ENCODE measurements at regions not wholly inside any gene's neighbourhood (a gene's known extent, or its start where the extent isn't known, plus 50 kb on each side); places are given as distances from the start of the nearest gene placed in this dataset.

DNA sequence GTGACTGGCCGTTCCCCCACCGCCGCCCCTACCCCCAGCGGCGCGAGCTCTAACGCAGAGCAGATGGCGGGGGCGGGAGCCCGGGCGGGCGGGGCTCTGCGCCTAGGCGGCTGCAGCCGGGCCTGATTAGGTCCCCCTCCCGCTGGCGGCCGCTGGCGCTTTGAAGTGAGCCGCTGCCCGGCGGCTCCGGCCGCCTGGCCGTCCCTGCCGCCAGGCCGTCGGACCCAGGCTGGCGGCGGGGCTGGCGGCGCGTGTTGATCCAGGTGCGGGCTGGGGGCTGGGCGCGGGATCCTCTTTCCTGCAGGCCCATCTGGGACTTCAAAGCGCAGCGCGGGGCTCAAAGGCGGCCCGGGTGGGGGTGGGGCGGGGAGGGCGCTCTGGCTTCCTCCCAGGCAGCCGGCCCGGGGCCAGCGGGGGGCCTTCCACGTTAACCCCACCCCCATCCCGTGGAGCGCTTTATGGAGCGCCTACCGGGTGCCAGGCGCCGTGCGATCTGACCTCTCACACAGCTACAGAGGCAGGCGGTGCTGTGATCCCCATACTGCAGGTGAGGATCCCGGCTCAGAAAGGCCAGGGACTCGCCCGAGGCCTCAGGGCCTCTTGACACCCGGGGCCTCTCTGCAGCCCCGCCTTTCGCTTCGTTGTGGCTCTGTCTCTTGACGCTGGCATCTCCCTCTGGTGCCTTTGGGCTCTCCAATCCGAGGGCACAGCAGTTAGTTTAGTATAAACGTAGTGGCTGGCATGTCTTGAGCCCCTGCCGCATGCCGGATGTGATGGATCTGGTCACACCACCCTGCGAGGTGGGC is 80.0 kb upstream of the NKD1 start:
- peak; percentile 55 to 66 for ATAC-seq
- Mint-ChIP-seq H3K27ac (peak overlapping the region in 1 of 10 donors; percentile 47), H3K4me3 (peak overlapping the region; percentile 28 to 84 (median 71)), H3K4me1 (peaks cover 5 to 12% (median 11%) of the 10 kb centered on the region in 4 donors), H3K9me3 (no peaks in the 10 kb centered on the region), H3K27me3 (peaks cover 7 to 32% (median 26%) of the 10 kb centered on the region in 5 donors), H3K36me3 (peaks cover 0 to 4% (median 0%) of the 10 kb centered on the region in 3 donors)
- POLR2A ChIA-PET, result no interaction called here
- peak in 4 of 10 donors; percentile 3 to 25 (median 6) for DNase-seq

- Mint-ChIP-seq H3K9me3 (no peaks in the 10 kb centered on the region), H3K27me3 (peaks cover 7 to 32% (median 29%) of the 10 kb centered on the region in 5 donors), H3K4me1 (peaks cover 5 to 12% (median 11%) of the 10 kb centered on the region in 4 donors), H3K4me3 (peak overlapping the region; percentile 28 to 84 (median 68)), H3K36me3 (peaks cover 0 to 4% (median 0%) of the 10 kb centered on the region in 3 donors), H3K27ac (no peak overlapping the region)
- POLR2A ChIA-PET, result no interaction called here
- ATAC-seq (no peak), DNase-seq (no peak)
These were observed 80.6 kb upstream of the NKD1 start for GRCh38 chr16:50467559-50467942.

- Mint-ChIP-seq H3K4me3 (peak overlapping the region in 3 of 10 donors; percentile 28 to 61 (median 28)), H3K9me3 (no peaks in the 10 kb centered on the region), H3K27me3 (peaks cover 7 to 32% (median 29%) of the 10 kb centered on the region in 5 donors), H3K36me3 (no peaks in the 10 kb centered on the region), H3K4me1 (peaks cover 5 to 12% (median 11%) of the 10 kb centered on the region in 4 donors), H3K27ac (peak overlapping the region in 1 of 10 donors; percentile 40)
- DNase-seq (no peak), ATAC-seq (no peak)
- POLR2A ChIA-PET, result no interaction called here
These were observed 82.0 kb upstream of the NKD1 start for GRCh38 chr16:50466170-50466569.

DNA sequence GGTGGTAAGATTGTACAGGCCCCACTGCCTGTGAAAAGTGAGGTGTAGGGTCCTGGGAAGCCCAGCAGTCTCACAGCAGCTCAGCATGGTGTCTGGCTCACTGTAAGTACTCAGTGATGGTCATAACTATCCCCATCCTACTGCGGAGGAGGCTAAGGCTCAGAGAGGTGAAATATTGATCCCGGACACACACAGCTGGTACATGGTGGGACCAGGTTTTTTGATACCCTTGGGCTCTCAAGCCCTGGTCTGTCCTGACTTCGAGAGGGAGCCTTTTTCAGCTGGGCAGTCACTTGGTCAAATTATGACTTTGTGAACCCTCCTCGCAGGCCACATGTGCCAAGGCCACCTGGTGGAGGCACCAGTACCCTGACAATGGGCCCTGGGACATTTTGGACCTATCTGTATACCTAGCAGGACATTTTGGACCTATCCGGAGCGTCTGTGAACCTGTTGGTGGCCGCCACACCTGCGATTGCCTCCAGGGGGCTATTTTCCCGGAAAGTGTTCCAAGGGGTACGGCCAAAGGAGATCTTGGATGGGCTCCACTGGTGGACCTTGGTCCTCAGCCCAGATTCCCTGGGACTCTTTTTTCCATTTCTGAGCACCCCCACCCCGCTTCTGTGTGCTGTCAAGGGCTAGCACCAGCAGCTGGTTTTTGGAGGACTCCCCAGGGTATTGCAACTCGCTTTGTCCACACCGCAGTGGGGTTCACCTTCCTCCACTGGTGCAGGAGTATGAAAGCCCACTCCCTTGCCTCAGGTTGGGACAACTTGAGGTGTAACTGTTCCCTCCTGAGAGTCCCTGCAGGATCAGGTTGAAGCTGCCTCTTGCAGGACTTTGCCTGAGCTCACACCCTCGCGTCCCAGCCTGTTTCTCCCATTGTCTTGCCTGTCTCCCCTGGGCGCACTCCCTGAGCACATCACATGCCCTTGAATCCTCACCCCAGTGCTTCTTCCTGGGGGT is 83.6 kb upstream of the NKD1 start:
- Mint-ChIP-seq H3K4me1 (peaks cover 5 to 12% (median 11%) of the 10 kb centered on the region in 4 donors), H3K27me3 (peaks cover 8 to 31% (median 26%) of the 10 kb centered on the region in 5 donors), H3K4me3 (no peak overlapping the region), H3K36me3 (no peaks in the 10 kb centered on the region), H3K27ac (no peak overlapping the region), H3K9me3 (no peaks in the 10 kb centered on the region)
- POLR2A ChIA-PET, result no interaction called here
- no peak for ATAC-seq
- no peak for DNase-seq

- POLR2A ChIA-PET, result no interaction called here
- Mint-ChIP-seq H3K4me3 (no peak overlapping the region), H3K27me3 (peaks cover 5 to 26% (median 22%) of the 10 kb centered on the region in 5 donors), H3K4me1 (peaks cover 5 to 11% (median 10%) of the 10 kb centered on the region in 4 donors), H3K27ac (no peak overlapping the region), H3K36me3 (no peaks in the 10 kb centered on the region), H3K9me3 (no peaks in the 10 kb centered on the region)
- no peak for ATAC-seq
- no peak for DNase-seq
These were observed 84.4 kb upstream of the NKD1 start for GRCh38 chr16:50463581-50464324.

DNA sequence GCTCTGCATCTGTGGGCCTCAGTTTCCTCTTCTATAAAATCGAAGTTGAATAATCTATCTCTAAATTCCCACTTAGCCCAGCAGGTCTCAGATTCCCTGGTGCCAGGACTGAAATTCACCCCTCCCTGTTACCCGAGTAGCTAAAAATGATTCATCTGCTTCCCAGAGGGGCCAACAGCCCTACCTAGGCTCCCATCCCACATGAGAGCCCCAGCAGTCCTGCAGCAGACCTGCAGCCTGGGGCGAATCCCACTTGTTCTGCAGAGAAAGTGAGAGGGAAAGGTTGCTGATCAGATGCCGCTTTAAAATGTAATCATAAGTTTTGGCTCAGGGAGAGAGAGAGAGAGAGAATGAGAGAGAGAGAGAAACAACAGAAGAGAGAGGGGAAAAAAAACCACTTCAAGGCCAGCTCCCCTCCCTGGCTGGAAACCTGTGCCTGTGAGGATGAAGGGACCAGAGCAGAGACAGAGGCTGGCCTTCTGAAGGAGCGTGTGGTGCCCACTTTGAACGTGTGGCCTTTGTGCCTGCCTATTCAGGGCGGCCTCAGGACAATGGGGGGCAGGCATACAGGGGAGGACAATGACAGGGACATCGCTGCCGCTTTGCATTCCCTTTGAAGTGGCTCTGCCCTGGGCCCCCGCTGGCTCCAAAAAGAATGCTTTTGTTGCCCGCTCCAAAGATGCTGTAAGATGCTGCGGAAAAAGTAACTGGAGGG is 85.2 kb upstream of the NKD1 start:
- H3K27me3 Mint-ChIP-seq, result peaks cover 4 to 22% (median 18%) of the 10 kb centered on the region in 5 donors
- no peak for ATAC-seq
- peaks cover 5 to 8% (median 6%) of the 10 kb centered on the region in 4 donors for H3K4me1 Mint-ChIP-seq
- H3K27ac Mint-ChIP-seq, result peak overlapping the region in 2 of 10 donors; percentile 58 to 60
- no peak overlapping the region for H3K4me3 Mint-ChIP-seq
- no peaks in the 10 kb centered on the region for H3K9me3 Mint-ChIP-seq
- no peaks in the 10 kb centered on the region for H3K36me3 Mint-ChIP-seq
- POLR2A ChIA-PET, result no interaction called here
- DNase-seq, result no peak

DNA sequence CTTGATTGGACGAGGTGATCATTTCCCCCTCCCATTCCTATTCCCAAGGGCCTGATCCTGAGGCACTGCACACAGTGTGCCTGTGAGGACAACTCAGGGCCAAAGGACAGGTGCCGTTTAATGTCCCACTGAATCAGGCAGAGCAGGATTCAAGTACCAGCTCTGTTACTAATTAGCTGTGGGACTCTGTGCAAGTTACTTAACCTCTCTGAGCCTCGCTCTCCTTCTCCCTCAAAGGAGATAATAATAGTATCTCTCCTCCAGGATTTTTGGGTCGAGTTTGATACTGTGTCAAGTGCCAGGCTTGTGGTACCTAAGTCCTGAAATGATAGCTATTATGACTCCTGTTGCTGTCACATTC is 86.8 kb upstream of the NKD1 start:
- DNase-seq, result no peak
- H3K4me3 Mint-ChIP-seq, result no peak overlapping the region

GRCh38 chr16:50460538-50461399 is 87.4 kb upstream of the NKD1 start:
- no peak overlapping the region for H3K27ac Mint-ChIP-seq
- ATAC-seq (no peak), DNase-seq (no peak)
- POLR2A ChIA-PET, result no interaction called here
- peaks cover 8 to 10% (median 9%) of the 10 kb centered on the region in 4 donors for H3K4me1 Mint-ChIP-seq
- peaks cover 4 to 20% (median 10%) of the 10 kb centered on the region in 5 donors for H3K27me3 Mint-ChIP-seq
- H3K4me3 Mint-ChIP-seq, result no peak overlapping the region
- H3K9me3 Mint-ChIP-seq, result no peaks in the 10 kb centered on the region
- no peaks in the 10 kb centered on the region for H3K36me3 Mint-ChIP-seq

More for the DNA sequence above, 86.8 kb upstream of the NKD1 start:
- Mint-ChIP-seq H3K27me3 (peaks cover 4 to 21% (median 14%) of the 10 kb centered on the region in 5 donors), H3K27ac (no peak overlapping the region), H3K36me3 (no peaks in the 10 kb centered on the region), H3K9me3 (no peaks in the 10 kb centered on the region), H3K4me1 (peaks cover 8 to 10% (median 9%) of the 10 kb centered on the region in 4 donors)
- POLR2A ChIA-PET, result no interaction called here
- no peak for ATAC-seq

DNA sequence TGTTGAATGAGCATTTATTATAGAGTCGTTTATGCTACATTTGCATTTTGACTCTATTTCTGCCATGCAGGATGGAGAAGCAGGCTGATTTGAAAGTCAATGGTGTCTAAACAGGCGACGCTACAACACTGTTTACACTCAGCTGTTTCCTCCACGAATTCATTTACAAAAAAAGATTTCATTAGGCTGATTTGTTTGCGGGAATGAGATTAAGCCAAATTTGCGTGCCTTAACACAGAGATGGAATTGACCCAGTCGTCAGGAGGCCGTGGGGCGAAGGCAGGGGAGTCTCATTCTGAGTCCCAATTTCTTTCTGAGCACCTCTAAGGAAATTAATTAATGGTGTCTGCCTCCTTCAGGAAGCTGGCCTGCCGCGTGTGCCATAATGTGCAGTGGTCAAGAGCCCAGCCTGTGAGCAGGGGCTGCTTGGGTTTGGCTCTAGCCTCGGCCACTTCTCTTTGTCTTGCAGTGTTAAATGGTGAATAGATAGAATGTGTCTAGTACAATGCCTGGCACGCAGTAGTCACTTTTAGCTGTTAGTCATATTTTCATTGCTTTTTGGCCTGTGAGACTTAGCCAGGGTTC is 88.6 kb upstream of the NKD1 start:
- Mint-ChIP-seq H3K27me3 (peaks cover 3 to 20% (median 8%) of the 10 kb centered on the region in 5 donors), H3K4me1 (peaks cover 8 to 10% (median 9%) of the 10 kb centered on the region in 4 donors), H3K9me3 (no peaks in the 10 kb centered on the region), H3K4me3 (no peak overlapping the region), H3K27ac (no peak overlapping the region), H3K36me3 (no peaks in the 10 kb centered on the region)
- POLR2A ChIA-PET, result no interaction called here
- DNase-seq (no peak), ATAC-seq (no peak)

DNA sequence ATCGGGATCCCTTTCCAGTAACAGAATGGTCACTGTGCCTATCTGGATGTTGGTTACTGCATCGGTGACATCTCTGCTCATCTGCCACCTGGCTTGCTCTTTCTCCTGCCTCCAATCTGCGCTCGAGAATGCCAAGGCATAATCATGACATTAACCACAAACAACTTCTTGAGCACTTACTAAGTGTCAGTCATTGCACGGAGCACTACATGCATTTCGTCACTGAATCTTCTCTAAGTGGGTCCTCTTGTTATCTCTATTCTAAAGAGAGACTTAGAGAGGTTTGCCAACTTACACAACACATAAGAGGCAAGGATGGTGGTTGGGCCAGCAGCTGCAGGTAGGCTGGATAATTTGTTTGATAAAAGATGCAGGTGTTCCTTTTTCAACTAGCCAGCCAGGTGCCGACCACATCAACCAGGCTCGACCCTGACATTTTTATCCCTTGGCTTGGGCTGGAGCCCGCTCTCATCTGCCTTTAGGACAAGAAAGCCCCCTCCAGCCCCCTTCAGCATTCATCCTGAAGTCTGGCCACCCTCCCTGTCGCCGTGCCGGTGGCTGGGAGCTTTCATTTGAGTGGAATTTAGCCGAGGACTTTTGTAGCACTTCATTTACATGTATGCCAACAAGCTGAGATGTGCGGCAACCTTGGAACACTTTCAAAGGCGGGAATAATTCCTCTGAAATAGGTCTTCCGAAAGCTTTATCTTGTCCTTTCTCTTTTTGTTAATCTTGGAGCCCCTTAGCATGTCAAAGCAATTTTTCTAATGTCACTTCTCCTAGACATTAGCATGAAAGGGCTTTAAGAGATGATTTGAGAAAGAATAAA is 89.3 kb upstream of the NKD1 start:
- DNase-seq (no peak), ATAC-seq (no peak)
- Mint-ChIP-seq H3K36me3 (no peaks in the 10 kb centered on the region), H3K4me3 (no peak overlapping the region), H3K27me3 (peaks cover 3 to 18% (median 8%) of the 10 kb centered on the region in 5 donors), H3K27ac (no peak overlapping the region), H3K4me1 (peaks cover 8 to 10% (median 9%) of the 10 kb centered on the region in 4 donors), H3K9me3 (no peaks in the 10 kb centered on the region)
- POLR2A ChIA-PET, result no interaction called here
